ENCODE measurements at regions not wholly inside any gene's neighbourhood (a gene's known extent, or its start where the extent isn't known, plus 50 kb on each side); places are given as distances from the start of the nearest gene placed in this dataset.
"Not testable (repeated sequence)": the region's sequence is repeated elsewhere in the genome, so short reads cannot be mapped to it uniquely, and the experiment has no call there.

DNA sequence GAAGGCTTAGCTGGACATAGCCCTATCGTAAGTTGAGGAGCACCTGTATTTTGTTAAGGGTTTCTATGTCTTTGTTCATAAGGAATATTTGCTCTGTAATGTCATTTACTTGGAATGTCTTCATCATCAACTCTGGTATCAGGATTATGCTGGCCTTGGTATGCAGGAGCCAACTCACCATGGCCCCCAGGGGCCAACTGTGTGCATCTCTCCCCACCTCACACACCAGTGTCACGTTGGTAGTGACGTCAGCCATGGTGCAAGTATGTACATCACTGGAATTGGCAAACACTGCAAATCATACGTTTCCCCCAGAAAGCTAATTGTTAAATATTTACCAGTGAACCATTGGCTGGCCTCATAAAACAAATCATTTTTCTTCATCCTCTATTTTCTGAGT, 70.8 kb downstream of the YTHDF1 start:
- DNase-seq (ENCODE audit: low read depth) = no peak

DNA sequence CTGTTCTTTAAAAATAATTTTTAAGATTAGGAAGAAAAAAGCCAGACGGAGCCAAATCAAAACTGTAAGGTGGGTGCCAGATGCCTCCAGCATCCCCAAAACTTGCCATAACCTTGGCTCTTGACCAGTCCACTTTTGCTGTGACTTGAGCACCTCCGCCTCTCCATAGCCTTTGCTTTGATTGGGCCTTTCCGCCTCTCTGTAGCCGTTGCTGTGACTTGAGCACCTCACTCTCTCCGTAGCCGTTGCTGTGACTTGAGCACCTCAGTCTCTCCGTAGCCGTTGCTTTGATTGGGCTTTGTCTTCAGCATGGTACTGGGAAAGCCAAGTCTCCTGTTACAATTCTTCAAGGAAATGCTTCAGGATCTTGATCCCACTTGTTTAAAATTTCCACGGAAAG, 73.0 kb downstream of the YTHDF1 start:
- DNase-seq (ENCODE audit: low read depth) = no peak

- DNase-seq (ENCODE audit: low read depth) = no peak
Measured at GRCh38 chr20:63141531-63141930, 74.4 kb downstream of the YTHDF1 start.

- no peak for DNase-seq (ENCODE audit: low read depth)
Measured at GRCh38 chr20:63140514-63141433, 75.2 kb downstream of the YTHDF1 start.

DNA sequence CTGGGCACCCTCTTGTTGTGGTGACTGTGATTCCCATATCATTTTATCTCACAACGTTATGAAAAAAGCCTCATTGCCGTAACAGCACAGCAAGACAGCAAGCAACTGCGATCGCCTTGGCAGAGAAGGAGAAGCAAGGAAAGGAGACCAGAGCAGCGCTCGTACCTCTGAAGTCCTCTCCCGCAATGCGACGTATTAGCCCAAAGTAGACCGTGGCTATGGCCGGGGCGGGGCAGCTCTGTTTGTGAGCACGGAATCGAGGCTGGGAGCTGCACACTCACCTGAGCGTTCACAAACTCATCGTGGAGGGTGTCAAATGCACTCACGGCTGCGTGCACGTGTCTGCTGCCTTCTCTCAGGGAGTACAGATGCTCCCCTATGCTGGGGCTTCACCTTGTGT, 76.1 kb downstream of the YTHDF1 start:
- no peak for DNase-seq (ENCODE audit: low read depth)

GRCh38 chr20:63139356-63139755, 76.6 kb downstream of the YTHDF1 start:
- no peak for DNase-seq (ENCODE audit: low read depth)

DNA sequence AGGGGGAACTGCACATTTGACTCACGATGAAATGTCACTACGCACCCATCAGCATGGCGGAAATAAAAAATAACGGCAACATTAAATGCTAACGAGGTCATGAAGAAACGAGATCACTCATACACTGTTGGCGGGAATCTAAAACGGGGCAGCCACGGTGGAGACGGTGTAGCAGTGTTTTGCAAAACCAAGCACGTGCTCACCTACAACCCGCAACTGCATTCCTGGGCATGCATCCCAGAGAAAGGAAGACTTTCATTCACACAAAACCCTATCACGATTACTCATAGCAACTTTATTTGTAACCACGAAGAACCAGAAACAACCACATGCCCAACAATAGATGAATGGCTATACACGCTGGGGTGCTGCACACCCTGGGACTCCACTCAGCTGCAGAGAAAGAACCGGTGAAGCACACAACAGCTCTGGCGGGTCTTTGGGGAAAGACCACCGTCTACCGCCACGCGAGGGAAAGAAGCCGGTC, 77.0 kb downstream of the YTHDF1 start:
- DNase-seq (ENCODE audit: low read depth) = no peak

GRCh38 chr20:63137851-63138415, 78.0 kb downstream of the YTHDF1 start:
- no peak for DNase-seq (ENCODE audit: low read depth)

DNA sequence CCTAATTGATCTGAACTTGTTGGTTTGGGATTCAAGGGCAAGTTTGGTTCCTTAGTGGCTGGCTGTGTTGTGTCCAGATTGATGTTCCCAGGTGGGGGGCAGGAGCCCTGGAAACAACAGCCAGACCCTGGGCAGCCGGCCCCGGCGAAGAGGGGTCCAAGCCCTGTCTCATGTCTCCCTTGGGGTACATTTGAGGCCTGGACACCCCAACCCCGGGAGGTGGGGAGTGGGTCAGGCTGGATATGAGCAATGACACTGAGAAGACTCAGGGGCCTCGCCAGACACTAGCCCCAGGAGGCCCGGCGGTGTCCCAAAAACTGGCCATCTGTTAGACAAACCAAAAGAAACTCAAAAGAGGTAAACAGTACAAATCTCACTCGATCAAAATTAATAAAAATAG, 79.6 kb downstream of the YTHDF1 start:
- no peak for DNase-seq (ENCODE audit: low read depth)

DNA sequence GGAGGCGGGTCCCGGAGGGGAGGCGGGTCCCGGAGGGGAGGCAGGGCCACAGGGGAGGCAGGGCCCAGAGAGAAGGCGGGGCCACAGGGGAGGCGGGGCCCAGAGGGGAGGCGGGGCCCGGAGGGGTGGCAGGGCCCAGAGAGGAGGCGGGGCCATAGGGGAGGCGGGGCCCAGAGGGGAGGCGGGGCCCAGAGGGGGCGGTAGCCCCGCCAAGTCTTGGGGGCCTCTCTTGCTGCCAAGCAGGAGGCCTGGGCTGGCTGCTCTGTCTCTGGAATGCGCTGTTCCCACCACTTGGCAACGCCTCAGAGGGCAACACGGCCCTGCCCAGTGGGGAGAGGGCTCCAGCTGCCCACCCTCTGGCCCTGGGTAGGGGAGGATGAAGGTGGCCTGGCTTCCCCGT, 80.5 kb downstream of the YTHDF1 start:
- DNase-seq (ENCODE audit: low read depth) = no peak

DNA sequence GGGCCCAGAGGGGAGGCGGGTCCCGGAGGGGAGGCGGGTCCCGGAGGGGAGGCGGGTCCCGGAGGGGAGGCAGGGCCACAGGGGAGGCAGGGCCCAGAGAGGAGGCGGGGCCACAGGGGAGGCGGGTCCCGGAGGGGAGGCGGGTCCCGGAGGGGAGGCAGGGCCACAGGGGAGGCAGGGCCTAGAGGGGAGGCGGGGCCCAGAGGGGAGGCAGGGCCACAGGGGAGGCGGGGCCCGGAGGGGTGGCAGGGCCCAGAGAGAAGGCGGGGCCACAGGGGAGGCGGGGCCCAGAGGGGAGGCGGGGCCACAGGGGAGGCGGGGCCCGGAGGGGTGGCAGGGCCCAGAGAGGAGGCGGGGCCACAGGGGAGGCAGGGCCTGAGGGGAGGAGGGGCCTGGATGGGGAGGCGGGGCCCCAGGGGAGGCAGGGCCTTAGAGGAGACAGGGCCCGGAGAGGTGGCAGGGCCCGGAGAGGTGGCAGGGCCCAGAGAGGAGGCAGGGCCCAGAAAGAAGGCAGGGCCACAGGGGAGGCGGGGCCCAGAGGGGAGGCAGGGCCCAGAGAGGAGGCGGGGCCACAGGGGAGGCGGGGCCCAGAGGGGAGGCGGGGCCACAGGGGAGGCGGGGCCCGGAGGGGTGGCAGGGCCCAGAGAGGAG, 81.1 kb downstream of the YTHDF1 start:
- not testable (repeated sequence) for DNase-seq (ENCODE audit: low read depth)

DNA sequence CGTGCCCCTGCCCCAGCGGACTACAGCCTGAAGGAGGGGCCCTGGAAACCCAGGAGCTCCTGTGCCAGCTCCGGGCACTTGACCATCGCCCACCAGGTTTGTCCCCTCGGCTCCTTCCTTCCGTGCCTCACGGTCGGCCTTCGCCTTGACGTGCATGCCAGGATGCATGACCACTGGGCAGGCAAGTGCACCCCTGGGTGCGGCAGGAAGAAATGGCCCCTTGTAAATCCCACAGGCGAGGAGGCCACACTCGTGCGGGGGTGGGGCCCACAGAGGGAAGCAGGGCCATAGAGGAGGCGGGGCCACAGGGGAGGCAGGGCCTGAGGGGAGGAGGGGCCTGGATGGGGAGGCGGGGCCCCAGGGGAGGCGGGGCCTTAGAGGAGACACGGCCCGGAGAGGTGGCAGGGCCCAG, 81.7 kb downstream of the YTHDF1 start:
- DNase-seq (ENCODE audit: low read depth) = no peak

DNA sequence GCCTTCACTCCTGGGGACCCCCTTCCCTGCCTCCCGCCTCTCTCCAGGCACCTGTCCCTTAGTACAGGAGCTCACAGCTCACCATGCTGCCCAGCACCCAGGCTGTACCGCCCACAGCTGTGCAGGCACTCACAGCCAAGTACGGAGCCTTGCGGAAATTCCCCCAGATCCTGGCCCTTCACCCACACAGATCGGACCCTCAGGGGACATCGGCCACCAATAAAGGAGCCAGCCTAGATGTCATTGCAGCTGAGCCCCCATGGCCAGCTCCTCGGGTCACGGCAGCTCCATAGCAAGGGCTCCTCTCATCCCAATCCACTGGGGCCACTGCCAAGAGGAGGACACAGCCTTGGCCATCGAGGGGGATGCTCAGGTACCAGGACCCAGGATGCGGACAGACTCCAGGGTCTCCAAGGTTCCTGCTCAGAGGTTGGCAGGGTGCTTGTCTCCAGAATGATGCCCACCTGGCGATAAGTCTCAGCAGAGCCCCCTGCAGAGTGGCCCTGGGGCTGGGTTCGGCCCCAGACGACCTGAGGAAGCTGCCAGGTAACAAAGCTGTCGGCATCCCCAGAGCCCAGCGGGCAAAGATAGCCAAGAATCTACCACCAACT, 82.3 kb downstream of the YTHDF1 start:
- no peak for DNase-seq (ENCODE audit: low read depth)

DNA sequence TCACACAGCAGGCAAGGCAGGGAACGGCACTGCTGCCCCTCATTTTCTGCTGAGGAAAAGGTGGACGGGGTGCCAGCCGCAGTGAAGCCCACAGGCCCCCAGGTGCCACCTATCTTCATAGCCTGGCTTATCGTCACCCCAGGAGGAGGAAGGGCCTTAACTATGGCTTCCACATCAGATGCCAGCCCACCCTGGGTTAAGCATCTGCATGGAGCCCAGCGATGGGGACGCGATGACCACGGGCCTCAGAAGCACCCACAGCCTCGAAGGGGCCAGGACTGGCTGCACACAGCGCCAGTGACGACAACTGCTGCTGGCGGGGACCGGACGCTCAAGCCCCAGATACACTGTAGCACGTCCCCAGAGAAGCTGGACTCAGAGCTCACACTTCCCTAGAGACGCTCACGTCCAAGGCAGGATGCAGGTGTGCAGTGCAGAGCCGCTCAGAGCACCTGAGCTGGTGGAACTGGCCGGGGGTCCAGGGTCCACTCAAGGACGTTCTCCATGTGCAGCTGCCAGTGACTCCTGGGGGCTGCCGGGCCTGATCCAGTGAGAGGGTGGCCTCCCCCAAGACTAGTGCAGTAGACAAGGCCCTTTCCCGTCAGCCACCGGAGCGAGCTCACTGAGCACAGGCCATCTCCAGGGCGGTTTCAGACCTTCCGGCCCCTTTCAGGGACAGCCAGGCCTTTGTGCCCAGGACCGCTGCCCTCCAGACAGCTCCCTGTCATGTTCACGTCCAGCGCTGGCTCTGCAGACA, 83.0 kb downstream of the YTHDF1 start:
- no peak for DNase-seq (ENCODE audit: low read depth)

DNA sequence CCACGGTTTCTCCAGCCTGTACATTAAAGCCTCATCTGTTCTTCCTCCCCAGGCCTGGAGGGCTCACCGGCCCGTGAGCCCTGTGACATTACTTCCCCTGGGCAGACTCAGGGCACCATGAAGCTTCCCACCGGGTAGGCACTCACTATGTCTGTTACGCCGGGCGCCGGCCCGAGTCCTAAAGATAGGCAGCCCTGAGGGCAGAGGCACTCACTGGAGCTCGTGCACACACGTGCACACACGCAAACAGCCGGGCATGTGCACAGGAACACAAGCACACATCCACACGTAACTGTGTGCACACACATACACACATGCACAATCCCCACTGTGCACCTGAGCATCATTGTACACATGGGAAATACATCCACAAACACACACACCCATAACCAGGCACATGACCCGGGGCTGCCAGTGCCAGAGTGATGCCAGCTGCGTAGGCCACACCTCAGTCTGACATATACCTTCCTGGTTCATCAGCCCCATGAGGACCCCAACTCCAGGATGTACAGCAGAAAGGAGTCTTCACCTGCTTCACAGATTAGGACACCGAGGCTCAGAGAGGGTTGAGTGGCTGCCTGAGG, 83.7 kb downstream of the YTHDF1 start:
- no peak for DNase-seq (ENCODE audit: low read depth)

DNA sequence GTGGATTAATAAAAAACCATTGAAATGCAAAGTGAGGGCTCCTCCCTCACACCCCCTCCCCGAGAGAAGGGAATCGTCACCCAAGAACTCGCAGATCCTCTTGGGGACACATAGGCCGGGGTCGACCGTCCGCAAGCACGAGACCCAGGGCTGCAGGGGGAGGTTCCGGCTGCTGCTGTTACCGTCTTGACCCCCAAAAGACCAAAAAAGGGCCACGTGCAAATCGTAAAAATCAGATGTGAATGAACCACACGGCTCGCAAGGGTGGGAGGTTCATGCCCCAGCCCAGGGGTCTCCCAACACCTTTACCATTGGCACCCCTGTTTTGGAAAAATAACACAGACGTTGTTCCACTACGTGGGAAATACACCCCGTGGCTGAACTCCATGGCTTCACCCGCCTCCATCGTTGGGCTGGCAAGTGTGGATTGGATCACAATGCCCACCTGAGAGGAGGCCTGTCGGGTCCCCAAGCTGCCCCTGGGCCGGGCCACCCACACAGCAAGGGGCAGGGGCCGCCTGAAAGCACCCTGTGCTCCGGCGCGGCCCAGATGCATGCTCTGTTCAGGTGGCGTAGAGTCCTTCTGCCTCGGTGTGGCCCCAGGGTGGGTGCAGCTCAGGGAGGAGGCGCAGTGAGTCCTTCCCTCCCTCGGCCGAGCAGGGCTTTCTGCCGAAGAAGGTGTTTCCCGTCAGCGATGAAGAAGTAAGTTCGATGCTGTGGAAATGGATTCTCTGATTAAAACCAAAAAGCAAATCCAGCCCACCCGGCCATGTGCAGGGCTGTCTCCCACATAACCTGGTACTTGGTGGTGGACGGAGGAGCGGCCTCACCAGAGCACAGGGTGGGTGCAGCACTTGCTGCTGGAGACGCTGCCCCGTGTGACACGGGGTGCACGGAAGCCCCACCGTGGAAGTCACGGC, 85.0 kb downstream of the YTHDF1 start:
- DNase-seq (ENCODE audit: low read depth) = no peak

DNA sequence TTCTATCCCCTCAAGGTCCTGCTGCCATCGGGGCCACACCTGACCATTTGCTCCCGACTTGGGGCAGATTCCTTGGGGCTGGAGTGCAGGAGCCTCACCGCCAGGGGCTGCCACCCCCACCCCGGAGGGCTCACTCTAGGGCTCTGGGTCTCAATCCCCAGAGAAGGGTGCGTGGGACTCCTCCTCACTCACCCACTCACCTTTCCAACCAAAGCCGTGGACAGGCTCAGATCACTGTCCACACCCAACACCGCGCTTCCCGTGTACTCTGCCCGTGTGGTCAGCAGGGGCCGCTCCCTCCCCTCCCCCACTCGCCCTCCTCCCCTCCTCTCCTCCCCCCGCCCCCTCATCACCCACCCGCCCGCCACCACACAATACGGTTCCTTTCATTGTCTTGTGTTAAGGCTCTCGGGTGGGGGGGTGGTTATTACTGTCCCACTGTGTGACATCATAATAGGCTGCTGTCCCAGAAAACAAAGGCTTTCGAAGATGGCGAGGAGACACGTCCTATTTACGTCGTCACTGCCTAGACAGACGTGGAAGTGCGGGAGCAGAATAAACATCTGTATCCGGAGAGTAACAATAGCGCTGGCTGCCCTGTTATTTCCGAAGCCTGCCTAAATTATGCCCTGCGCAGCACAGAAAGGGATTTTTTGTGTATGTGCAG, 85.8 kb downstream of the YTHDF1 start:
- DNase-seq (ENCODE audit: low read depth) = no peak

- DNase-seq (ENCODE audit: low read depth) = no peak
Measured at GRCh38 chr20:63129376-63129965, 86.5 kb downstream of the YTHDF1 start.

GRCh38 chr20:63128956-63129355, 87.0 kb downstream of the YTHDF1 start:
- DNase-seq (ENCODE audit: low read depth) = no peak

Measured in activated T-helper 1 cell treated with Interleukin-2 at 50 U/mL for 16 hours (primary cell).